GM23338 (cell line): ENCODE measurements at regions not wholly inside any gene's neighbourhood (a gene's known extent, or its start where the extent isn't known, plus 50 kb on each side); places are given as distances from the start of the nearest gene placed in this dataset.

Experiments used
- CREB1 ChIP-seq: fragments of 250-450 bp; sonication (Bioruptor Pico); IDR thresholded peaks from 2 replicates; pipeline ENCODE4 v1.5.0; 2020; ENCODE audit warnings: low read depth, mild to moderate bottlenecking, moderate library complexity
- EZH2 ChIP-seq: fragments of 200-600 bp; sonication (generic); IDR thresholded peaks from one replicate; pipeline ENCODE4 v1.8.0; 2017; ENCODE audit warnings: antibody characterized with exemption, mild to moderate bottlenecking, low read depth; ENCODE audit not compliant: unreplicated experiment
- EZH2phosphoT487 ChIP-seq: fragments of 200-600 bp; sonication (generic); IDR thresholded peaks from one replicate; pipeline ENCODE4 v1.8.1; 2018; ENCODE audit warnings: antibody characterized with exemption; ENCODE audit not compliant: unreplicated experiment
- POLR2AphosphoS5 ChIP-seq: IDR thresholded peaks from 2 replicates; pipeline ENCODE4 v1.6.1; 2016; ENCODE audit warnings: antibody characterized with exemption, low read depth
- TF ChIP-seq, protein P1 (sequence below), 2 experiments: fragments of 200-600 bp in 1 of 2; sonication (generic) in 1 of 2; conservative IDR thresholded peaks; 2 replicates each; pipeline versions ENCODE4 v1.5.1 to v1.6.1; 2016 to 2017; ENCODE audit warnings: antibody characterized with exemption in 2 of 2, low read depth in 2 of 2, mild to moderate bottlenecking in 2 of 2, moderate library complexity in 1 of 2
- TF ChIP-seq, protein P2 (sequence below): IDR thresholded peaks from 2 replicates; pipeline ENCODE4 v1.6.1; 2016; ENCODE audit warnings: antibody characterized with exemption
- TF ChIP-seq, protein P3 (sequence below): IDR thresholded peaks from one replicate; pipeline ENCODE4 v1.6.1; 2018; ENCODE audit warnings: antibody characterized with exemption; ENCODE audit not compliant: unreplicated experiment

DNA sequence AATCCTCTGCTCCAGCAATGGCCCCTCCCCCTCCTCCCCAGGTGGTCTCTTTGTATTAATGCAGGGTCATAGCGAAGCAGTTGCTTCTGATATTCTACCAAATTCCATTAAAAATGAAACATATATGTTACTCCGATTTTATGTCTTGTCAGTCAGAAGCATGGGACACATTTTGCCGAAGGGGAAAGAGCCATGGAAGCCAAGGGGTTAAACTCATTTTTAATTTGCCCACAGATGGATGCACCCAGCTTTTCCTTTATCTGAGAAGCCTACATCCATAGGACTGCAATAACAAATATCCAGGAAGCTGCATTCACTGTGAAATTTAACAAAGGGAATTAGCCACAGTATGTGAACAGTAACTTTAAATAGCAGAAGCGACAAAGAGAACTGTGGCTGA is 688.2 kb downstream of the QKI start:
- TF ChIP-seq, protein P1, sequence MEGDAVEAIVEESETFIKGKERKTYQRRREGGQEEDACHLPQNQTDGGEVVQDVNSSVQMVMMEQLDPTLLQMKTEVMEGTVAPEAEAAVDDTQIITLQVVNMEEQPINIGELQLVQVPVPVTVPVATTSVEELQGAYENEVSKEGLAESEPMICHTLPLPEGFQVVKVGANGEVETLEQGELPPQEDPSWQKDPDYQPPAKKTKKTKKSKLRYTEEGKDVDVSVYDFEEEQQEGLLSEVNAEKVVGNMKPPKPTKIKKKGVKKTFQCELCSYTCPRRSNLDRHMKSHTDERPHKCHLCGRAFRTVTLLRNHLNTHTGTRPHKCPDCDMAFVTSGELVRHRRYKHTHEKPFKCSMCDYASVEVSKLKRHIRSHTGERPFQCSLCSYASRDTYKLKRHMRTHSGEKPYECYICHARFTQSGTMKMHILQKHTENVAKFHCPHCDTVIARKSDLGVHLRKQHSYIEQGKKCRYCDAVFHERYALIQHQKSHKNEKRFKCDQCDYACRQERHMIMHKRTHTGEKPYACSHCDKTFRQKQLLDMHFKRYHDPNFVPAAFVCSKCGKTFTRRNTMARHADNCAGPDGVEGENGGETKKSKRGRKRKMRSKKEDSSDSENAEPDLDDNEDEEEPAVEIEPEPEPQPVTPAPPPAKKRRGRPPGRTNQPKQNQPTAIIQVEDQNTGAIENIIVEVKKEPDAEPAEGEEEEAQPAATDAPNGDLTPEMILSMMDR (conservative IDR thresholded peaks at IDR 0.05; ENCODE audit: low read depth in 2 of 2) = no peak
- no peak for TF ChIP-seq CREB1 (CRISPR knock-in tag)
- no peak for TF ChIP-seq POLR2AphosphoS5
- TF ChIP-seq EZH2 = no peak
- TF ChIP-seq, protein P2, sequence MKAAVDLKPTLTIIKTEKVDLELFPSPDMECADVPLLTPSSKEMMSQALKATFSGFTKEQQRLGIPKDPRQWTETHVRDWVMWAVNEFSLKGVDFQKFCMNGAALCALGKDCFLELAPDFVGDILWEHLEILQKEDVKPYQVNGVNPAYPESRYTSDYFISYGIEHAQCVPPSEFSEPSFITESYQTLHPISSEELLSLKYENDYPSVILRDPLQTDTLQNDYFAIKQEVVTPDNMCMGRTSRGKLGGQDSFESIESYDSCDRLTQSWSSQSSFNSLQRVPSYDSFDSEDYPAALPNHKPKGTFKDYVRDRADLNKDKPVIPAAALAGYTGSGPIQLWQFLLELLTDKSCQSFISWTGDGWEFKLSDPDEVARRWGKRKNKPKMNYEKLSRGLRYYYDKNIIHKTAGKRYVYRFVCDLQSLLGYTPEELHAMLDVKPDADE = no peak
- TF ChIP-seq, protein P3, sequence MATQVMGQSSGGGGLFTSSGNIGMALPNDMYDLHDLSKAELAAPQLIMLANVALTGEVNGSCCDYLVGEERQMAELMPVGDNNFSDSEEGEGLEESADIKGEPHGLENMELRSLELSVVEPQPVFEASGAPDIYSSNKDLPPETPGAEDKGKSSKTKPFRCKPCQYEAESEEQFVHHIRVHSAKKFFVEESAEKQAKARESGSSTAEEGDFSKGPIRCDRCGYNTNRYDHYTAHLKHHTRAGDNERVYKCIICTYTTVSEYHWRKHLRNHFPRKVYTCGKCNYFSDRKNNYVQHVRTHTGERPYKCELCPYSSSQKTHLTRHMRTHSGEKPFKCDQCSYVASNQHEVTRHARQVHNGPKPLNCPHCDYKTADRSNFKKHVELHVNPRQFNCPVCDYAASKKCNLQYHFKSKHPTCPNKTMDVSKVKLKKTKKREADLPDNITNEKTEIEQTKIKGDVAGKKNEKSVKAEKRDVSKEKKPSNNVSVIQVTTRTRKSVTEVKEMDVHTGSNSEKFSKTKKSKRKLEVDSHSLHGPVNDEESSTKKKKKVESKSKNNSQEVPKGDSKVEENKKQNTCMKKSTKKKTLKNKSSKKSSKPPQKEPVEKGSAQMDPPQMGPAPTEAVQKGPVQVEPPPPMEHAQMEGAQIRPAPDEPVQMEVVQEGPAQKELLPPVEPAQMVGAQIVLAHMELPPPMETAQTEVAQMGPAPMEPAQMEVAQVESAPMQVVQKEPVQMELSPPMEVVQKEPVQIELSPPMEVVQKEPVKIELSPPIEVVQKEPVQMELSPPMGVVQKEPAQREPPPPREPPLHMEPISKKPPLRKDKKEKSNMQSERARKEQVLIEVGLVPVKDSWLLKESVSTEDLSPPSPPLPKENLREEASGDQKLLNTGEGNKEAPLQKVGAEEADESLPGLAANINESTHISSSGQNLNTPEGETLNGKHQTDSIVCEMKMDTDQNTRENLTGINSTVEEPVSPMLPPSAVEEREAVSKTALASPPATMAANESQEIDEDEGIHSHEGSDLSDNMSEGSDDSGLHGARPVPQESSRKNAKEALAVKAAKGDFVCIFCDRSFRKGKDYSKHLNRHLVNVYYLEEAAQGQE = no peak
- TF ChIP-seq EZH2phosphoT487 = no peak
